ENCODE measurements at regions not wholly inside any gene's neighbourhood (a gene's known extent, or its start where the extent isn't known, plus 50 kb on each side); places are given as distances from the start of the nearest gene placed in this dataset.

DNA sequence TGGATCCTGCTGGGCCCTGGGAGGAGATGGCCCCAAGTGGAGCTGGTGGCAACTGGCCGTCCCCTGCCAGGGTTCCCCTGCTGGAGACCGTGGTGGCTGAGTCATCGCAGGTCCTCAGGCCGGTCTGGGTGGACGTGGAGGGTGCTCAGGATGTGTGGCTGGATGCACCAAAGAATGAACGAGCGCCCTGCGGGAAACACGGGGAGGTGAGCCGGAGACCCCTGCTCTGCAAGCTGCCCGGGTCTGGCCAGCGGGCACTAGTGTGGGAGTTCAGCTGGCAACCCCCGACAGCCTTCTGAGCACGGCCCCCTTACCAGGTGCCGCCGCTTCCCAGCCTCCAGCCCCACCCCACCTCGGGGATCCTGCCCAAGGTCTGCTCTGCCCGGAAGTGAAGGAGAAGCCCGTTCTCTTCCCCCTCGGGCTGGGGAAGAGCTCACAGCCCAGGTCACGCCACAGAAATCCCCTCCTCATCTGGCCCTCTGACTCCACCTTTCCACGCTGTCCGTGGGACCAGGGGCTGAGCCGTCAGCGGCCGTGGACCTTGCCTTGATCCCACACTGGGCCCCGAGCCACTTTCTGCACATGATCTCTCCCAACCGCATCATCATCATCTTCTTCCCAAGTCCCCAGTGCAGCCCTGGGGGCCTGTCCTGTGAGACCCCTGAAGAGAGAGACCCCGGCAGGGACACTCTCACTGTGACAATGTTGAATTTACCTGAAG lies 165.5 kb downstream of the KIF26A start:
- TF ChIP-seq EZH2 (IDR thresholded peaks at IDR 0.05; ENCODE audit: low read length): no peak
- TF ChIP-seq, protein P1, sequence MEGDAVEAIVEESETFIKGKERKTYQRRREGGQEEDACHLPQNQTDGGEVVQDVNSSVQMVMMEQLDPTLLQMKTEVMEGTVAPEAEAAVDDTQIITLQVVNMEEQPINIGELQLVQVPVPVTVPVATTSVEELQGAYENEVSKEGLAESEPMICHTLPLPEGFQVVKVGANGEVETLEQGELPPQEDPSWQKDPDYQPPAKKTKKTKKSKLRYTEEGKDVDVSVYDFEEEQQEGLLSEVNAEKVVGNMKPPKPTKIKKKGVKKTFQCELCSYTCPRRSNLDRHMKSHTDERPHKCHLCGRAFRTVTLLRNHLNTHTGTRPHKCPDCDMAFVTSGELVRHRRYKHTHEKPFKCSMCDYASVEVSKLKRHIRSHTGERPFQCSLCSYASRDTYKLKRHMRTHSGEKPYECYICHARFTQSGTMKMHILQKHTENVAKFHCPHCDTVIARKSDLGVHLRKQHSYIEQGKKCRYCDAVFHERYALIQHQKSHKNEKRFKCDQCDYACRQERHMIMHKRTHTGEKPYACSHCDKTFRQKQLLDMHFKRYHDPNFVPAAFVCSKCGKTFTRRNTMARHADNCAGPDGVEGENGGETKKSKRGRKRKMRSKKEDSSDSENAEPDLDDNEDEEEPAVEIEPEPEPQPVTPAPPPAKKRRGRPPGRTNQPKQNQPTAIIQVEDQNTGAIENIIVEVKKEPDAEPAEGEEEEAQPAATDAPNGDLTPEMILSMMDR (optimal IDR thresholded peaks at IDR 0.05 in 1 of 3, IDR thresholded peaks at IDR 0.05 in 1 of 3, conservative IDR thresholded peaks at IDR 0.05 in 1 of 3; ENCODE audit: extremely low read depth in 1 of 3, insufficient read depth in 2 of 3, low read length in 3 of 3): no peak
